Transverse colon (tissue), 4 donors: ENCODE measurements at regions not wholly inside any gene's neighbourhood (a gene's known extent, or its start where the extent isn't known, plus 50 kb on each side); places are given as distances from the start of the nearest gene placed in this dataset.

ENCODE experiments used
- POLR2A ChIP-seq: fragments of 450-650 bp; IDR thresholded peaks from one replicate; pipeline ENCODE4 v1.6.1; 2016; ENCODE audit warnings: antibody characterized with exemption, mild to moderate bottlenecking, moderate library complexity
- POLR2AphosphoS5 ChIP-seq, 3 donors: sonication (generic); formaldehyde crosslinking; IDR thresholded peaks; one replicate each; pipeline ENCODE4 v1.6.1; 2016; ENCODE audit warnings: antibody characterized with exemption in 3 of 3
- TF ChIP-seq, protein P1 (sequence below), 5 experiments: fragments of 200-600 bp in 3 of 5; fragments of 450-650 bp in 2 of 5; sonication (generic) in 3 of 5; IDR thresholded peaks; 1 replicate in 2 of 5; 2 replicates in 3 of 5; pipeline ENCODE4 v1.5.1; 2016 to 2017; ENCODE audit warnings: antibody characterized with exemption in 5 of 5, inconsistent platforms in 3 of 5, mild to moderate bottlenecking in 2 of 5, moderate library complexity in 1 of 5

DNA sequence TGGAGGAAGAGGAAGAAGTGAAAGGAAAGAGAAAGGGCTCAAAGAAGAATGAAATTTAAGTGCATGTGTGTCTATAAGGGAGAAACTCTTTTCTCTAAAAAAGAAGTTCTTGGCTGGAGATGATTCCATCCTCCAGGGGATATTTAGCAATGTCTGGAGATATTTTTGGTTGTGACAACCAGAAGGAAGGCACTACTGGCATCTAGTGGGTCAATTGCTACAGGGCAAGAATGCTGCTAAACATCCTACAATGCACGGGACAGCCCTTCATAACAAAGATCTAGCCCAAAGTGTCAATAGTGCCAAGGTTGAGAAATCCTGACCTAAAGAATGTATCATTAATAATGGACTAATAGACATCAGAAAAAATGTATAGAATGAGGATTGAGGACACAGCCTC is 57.4 kb upstream of the ST3GAL6 start:
- TF ChIP-seq, protein P1, sequence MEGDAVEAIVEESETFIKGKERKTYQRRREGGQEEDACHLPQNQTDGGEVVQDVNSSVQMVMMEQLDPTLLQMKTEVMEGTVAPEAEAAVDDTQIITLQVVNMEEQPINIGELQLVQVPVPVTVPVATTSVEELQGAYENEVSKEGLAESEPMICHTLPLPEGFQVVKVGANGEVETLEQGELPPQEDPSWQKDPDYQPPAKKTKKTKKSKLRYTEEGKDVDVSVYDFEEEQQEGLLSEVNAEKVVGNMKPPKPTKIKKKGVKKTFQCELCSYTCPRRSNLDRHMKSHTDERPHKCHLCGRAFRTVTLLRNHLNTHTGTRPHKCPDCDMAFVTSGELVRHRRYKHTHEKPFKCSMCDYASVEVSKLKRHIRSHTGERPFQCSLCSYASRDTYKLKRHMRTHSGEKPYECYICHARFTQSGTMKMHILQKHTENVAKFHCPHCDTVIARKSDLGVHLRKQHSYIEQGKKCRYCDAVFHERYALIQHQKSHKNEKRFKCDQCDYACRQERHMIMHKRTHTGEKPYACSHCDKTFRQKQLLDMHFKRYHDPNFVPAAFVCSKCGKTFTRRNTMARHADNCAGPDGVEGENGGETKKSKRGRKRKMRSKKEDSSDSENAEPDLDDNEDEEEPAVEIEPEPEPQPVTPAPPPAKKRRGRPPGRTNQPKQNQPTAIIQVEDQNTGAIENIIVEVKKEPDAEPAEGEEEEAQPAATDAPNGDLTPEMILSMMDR (IDR thresholded peaks at IDR 0.05): no peak
- TF ChIP-seq POLR2A (no peak), POLR2AphosphoS5 (IDR thresholded peaks at IDR 0.05) (no peak)
